HepG2 (cell line): ENCODE measurements at regions not wholly inside any gene's neighbourhood (a gene's known extent, or its start where the extent isn't known, plus 50 kb on each side); places are given as distances from the start of the nearest gene placed in this dataset.

ENCODE experiments used
- CHD2 ChIP-seq: IDR thresholded peaks from 2 replicates; pipeline ENCODE4 v1.6.1; 2011; ENCODE audit warnings: low read depth, low read length, improper control_type of control experiment
- ZNF136 ChIP-seq: sonication (generic); formaldehyde crosslinking; IDR thresholded peaks from 2 replicates; pipeline ENCODE4 v1.8.1; 2022; ENCODE audit warnings: low read depth, mild to moderate bottlenecking, moderate library complexity, missing genetic modification reagents

GRCh38 chr5:15383021-15383420 lies 117.0 kb upstream of the FBXL7 start:
- TF ChIP-seq ZNF136 (CRISPR knock-in tag): no peak
- no peak for TF ChIP-seq CHD2
